ENCODE measurements at regions not wholly inside any gene's neighbourhood (a gene's known extent, or its start where the extent isn't known, plus 50 kb on each side); places are given as distances from the start of the nearest gene placed in this dataset.

DNA sequence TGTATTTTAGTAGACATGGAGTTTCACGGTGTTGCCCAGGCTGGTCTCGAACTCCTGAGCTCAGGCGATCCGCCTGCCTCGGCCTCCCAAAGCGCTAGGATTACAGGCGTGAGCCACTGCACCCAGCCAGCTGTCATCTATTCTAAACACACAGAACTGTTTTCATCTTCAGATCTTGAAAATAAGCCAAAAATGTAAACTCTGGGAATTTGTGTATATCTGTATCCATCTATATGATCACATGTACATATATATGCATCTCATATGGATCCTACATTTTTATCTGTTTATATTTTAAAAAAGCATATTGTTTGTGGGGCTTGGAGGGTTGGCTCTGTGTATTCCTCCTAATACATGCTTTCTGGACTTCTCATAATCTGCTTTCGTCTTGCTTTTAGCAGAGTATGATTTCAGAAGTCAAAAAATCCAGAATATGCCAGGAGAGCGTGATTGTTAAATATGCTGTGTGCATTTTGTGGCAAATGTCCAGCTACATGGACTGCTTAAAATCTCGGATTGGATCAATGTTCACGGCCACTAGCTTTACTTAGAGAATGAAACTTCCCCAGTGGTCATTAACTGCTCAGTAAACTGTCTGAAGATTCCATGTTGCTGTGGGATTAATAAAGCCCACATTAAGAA, 274.4 kb upstream of the IRX1 start:
- no peak for DNase-seq

DNA sequence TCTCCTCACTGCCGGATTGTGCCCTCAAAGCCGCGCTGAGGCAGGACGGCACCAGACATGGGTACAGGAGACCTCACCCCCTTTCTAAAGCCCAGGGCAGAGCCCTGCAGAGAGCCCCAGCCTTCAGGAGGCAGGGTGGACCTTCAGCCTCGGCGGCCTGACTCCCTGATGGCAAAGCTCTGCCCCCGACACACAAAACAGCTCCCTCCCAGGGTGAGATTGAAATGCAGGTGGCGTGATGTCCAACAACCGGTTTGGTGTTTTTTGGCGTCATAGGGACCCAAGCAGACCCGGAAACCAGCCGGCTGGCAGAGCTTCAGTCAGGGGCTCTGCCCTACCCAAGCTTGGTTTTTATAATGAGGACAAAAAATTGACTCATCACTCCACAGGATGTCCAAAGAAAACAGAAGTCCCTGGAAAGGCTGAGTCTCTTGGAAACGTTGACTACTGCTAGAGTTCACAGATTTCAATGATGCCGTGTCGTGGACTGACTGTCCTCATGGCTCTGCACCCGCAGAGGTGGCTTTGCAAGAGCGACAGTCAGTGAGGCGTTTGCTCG, 275.2 kb upstream of the IRX1 start:
- no peak for DNase-seq

DNA sequence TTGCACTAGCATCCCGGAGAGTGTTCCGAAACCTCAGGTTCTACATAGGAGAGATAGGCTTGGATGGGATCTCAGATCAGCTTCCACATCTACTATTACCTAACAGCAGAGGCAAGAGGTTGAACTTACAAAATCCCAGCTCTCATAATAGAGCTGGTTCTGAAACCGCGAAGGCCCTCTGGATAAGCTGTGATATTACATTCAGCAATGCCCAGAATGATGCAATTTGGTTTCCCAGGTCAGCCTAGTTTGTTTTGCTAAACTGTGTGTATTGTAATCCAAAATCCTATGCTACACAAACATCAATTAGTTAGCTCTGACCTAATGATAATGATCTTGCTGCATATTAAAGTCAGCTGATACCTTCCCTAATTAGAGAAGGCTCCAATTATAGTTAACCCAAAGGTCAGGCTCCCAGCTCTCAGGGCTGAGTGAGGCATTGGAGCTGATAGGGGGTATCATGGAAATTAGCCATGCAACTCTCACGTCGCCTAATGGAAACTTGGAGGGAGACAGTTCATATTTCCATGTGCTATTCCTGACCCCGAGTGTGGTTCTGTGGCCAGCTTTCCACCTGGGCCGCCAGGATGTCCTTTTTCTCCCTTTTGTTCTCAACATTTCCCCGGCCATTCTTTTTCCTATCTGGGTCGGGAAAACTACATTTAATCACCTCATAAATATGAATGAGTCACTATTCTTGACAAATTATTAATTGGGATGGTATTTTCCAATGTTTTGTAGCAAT, 278.4 kb upstream of the IRX1 start:
- DNase-seq, result no peak

DNA sequence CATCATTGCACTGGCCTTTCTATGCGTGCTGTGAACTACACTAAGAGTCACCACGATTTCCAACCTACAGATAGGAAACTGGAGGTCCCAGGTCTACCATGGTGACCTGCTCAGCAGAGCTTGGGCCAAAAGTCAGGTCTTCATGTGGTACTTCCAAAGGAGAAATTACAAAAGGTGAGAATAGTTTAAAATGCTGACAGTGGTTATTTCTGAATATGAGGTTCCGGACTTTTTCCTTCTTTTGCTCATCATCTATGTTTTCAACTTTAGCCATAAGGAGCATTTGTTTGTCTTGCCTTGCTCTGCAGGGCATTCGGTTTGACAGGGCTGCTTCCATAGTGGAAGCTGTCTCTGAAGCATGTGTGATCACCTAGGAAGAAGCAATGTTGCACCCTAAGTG, 282.1 kb upstream of the IRX1 start:
- no peak for DNase-seq

DNA sequence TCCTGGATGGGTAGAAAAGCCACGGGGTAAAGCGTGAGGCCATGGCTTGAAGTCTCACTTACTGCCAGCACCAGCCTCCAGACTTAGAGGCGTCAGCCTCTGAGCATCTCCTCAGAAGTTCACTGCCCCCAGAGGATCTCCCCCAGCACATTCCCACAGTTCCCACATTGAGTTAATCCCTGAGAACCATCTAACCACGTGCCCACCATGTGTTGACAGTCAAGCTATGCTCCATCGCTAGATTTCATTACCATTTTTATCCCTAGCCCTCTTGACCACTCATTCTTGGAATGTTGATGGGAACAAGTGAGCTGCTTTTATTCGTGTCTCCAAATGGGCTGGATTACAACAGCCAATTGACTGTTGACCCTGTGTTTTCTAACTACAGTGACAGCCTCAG, 283.3 kb upstream of the IRX1 start:
- DNase-seq, result no peak

DNA sequence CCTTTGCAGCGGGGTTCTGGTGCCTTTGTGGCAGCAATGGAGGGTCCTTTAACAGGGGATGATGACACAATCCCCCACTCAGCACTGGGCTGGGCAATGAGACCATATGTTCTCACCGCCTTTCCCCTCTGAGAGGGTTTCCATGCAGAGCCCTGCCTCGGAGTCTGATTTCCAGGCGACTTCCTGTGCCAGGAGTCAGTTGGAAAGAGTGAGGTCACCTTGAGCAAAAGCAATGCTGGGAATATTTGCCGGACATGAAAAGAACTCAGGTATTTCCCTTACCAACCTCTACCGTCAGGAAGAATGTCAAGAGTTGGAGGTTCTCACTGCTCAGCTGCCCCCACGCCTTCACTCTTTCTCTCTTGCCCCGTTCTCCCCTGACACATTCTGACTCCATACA, 284.2 kb upstream of the IRX1 start:
- DNase-seq, result no peak

DNA sequence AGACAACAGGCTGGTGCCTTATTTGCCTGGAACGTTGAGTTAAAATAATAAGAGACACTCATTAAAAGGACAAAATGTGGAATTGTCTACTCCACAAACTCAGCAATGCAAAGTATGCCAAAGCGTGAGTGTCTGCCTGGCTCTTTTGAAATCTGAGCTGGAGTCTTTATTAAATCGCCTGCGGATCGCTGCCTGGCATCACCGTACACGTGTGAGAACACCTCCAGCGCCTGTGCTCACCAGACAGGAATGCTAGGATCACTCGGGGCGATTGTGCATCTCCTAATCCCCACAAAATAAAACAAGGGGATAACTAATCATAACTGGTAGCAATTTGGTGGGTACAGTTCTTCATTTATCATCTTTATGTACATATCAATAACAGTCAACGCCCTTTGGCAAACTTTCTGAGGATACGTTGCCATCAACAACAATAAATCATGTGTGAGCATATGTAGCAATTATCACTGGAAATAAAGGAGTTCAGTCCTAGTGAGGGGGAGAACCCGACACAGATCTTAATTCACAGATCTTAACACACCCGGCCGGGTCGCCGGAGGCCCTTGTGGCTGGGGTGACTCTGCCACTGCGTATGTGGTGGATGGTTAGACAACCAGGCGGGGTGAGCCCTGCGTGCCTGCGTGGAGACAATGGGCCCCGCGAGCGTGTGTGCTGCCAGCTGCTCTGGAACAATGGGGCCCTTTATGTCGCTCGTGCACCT, 284.9 kb upstream of the IRX1 start:
- no peak for DNase-seq

DNA sequence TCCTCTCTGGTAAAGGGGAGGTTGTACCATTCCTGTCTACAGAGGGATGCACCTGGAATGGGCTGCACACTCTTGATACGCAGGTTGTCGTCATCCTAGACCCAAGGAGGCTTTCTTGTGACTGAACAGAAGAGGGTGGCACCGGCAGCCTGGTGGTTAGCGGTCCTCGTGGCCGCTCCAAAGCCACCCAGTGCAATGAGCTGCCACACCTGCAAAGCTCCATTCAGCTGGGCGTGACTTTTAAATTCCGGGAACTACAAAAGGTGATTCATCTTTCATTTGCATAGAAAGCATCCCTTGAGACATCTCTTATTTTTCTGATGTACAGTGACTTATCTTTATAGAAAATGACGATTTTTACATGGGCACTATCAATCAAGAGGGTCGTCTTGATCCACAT, 286.1 kb upstream of the IRX1 start:
- no peak for DNase-seq

DNA sequence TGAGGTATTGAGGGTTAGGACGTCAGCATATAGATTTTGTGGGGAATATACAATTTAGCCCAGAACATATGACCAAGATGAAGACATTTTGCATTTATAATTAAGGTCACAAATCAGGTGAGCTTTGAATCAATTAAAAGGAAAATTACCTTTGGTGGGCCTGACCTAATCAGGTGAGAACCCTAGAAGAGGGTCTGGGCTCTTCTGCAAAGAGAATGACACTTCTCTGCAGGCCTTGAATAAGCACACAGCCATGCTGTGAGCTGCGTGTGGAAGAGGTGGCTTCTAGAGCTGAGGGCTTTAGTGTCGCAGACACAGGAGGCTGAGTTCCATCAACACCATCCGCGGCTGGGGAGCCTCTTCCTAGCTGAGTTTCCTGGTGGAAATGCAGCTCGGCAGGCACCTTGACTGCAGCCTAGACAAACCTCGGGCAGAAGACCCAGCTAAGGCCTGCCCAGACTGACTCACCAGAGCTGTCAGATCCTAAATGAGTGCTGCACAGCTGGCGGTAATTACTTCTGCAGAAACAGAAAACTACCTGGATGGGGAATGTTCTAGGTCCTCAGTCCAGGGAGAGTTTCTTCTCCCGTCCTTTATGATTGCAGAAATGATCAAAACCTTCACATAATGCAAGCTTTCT, 287.5 kb upstream of the IRX1 start:
- no peak for DNase-seq

DNA sequence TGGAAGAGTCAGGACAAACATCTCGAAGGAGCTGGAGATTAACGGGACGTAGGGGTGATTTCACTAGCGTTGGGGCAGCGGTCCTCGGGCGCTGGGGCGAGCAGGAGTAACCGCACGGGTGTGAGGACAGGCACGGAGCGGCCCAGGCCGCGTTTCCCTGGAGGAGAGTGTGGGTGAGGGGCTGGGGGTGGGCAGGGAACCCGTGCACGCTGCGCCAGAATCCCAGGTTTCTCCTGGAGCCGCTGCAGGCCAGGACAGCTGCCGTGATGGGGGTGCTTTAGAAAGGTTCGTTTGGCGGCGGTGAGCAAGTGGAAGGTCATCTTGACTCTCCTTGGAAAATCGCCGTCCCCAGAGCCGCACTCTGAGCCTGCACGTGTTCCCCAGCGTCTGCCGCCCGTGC, 290.2 kb upstream of the IRX1 start:
- no peak for DNase-seq

DNA sequence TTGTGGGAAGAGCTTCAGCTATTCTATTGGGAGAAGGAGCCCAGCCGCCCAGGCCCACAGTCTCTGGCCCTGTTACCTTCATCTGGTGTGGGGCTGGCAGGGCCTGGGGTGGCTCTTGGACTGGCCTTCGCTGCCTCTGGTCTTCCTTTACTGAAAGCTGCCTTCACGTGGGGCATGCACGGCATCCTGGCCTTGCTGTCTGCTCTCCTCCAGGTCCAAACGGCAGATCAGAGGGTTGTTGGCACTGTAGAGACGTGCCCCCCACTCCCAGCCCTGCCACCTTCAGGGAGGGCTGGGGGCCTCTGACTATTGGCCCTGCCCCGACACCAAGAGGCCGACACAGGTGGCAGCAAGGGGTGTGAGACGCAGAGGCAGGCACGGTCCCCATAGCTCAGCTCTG, 291.3 kb upstream of the IRX1 start:
- no peak for DNase-seq

DNA sequence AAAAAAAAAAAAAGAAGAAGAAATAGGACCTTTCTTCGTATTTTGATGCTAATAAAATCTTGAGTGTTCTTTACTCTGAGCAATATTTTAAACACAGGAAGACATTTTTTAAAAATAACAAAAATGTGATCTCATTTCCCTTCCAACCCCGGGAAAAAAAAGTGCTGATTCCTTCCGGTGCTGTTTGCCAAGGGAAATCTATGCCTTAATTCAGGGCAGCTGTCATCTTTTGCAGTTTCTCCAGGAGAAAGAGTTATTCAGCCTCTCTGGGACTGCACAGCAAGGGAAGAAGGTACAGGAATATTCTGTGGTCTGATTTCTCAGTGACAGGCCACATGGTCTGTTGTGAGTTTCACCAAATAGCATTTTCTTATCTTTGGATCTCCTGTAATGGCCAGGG, 291.9 kb upstream of the IRX1 start:
- DNase-seq, result no peak

DNA sequence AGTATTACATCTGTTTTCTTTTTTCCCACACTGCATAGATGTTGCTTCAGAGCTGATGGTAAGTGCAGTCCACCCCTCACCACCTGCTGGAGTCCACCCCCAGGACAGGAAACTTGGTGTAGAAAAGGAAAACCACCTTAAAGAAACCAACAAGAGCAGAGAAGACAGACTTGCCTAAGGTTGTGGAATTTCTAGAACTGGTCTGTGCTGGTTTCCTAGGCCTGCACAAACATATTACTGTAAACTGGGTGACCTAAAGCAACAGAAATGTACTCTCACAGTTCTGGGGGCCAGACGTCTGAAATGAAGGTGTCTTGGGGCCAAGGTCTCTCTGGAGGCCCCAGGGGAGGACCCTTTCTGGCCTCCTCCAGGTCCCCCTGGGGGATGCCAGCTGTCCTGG, 293.4 kb upstream of the IRX1 start:
- no peak for DNase-seq

DNA sequence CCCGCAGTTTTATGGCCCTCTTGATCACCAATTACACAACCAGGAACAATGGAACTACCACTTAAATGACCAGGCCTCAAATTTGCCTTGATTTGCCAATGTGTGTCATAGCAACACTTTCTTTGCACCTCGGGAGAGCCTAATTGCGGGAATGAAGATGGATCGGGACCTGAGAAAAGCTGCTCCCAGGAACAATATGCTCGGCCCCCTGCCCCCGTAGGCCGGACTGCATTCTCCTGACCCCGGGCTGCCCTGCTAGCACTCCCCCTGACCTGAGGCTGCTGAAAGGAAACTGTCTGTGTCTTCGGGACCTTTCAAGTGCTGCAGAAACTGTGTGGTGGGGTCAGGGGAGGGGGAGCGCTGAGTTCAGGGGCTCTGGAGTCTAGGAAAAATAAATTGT, 294.3 kb upstream of the IRX1 start:
- DNase-seq, result no peak

DNA sequence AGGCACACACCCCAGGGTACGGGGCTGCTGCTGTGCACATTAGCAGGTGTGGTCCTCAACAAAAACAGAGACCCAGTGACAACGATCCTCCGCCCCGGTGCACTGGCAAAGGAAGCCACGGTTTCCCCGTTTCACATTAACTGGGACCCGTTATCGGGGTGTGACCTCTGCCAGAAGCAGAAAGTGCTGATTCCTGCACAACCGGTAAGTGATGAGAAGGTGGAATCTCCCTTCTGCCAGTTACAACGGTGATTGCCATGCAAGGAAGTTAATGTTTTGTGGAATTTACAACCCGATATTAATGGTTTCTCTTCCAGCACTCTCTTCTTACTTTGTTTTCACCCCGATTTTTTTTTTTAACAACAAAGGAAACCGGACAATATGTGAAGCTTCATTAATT, 294.9 kb upstream of the IRX1 start:
- no peak for DNase-seq

DNA sequence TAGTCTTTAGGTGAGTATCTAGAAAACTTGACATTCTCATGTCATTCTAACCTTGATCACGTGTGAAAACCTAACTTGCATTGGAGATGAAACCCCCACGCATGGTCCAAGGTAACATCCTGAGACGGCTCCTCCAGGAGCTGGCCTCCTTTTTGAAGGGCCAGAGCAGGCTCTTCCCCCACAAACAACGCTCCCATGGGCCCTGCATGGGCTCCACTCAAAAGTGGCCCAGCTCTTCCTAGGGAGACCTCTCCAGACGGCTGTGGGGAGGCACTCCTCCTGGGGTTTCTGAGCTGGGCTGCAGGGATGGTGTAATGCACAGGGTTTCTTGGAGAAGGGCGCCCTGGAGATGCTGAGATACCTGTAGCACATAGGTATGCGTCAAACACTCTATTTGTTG, 296.2 kb upstream of the IRX1 start:
- no peak for DNase-seq

DNA sequence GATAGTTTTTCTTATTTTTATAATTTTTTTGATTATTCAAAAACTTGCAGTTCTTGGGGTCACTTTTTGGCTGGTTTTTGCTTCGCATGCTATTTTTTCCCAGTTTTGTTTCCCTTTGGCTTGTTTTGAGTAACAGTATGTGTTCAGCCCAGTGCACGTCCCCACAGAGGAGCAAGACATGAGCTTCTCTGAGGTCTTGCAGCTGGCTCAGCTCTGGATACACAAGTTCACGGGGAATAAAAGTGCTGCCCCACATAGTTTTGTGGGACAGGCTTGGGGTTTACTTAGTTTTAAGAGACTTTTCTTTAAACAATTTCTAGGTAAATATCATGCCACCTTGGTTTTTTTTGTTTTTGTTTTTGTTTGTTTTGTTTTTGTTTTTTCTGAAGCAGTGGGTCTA, 297.8 kb upstream of the IRX1 start:
- DNase-seq, result no peak

DNA sequence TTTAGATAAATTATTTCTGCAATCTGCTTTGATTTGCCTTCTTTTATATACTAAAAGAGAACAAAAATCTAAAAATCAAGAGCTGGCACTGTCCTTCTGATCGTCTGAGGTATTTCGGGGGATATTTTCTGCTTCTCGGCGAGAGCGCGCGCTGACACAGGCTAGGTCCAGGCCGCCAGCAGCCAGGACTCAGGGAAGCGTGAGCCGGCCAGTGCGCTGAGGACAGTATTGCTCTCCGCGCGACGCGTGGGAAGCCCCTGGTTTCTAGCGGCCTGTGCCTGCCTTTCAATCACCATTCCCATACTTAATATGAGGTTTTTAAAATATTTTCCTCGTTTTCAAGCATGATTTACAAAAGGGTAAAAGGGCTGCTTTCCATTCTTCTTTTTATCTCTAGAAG, 307.3 kb upstream of the IRX1 start:
- no peak for DNase-seq

DNA sequence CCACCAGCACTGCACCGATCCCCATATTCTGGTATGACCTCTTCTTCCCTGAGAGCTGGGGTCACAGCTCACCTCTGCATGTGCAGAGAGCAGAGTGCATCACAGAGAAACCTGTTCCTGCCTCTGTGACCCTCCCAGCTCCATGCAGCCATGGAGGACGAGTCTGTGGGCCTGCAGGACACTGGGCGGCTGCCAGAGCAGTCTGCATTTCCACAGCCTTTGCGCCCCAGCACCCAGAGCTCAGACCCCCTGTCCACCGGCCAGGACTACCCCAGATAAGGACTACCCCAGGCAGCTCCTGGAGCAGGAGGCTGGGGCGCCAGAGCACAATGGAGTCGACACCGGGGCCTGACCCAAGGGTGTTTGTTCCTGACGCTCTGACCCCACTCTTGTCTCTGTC, 308.1 kb upstream of the IRX1 start:
- DNase-seq, result no peak

DNA sequence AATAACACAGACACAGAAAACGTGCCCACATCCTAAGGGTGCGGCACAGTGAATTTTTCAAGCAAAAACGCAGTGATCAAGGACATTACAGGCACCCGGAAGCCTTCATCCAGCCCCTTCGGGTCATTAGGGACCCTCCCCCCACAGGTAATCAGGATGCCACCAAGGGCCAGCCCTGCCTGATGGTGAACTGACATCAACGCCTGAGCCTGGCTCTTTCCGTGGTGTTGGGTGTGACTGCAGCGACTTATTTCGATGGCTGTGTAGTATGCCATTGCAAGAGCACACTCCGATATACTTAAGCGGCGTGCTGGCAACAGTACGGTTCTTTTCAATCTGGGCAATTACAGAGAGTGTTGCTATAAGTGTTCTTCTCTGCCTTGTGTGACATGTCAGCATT, 310.0 kb upstream of the IRX1 start:
- DNase-seq, result no peak

DNA sequence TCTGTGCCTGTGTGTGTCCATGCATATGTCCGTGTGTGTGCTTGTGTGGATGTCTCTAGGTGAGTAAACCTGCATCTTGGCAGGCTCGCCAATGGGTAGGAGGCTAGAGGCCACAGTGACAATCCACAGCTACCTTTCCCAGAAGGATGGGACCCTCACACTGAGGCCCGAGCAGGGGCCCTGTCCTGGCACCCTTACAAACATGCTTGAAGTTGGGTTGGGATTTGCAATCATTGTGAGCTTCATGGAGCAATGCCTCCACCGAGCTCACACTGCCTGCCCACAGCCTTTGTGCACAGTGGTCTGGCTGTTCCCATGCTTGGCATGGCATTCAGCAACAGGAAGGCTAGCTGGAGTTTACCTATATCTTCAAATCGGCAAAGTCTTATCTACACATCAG, 311.1 kb upstream of the IRX1 start:
- no peak for DNase-seq

DNA sequence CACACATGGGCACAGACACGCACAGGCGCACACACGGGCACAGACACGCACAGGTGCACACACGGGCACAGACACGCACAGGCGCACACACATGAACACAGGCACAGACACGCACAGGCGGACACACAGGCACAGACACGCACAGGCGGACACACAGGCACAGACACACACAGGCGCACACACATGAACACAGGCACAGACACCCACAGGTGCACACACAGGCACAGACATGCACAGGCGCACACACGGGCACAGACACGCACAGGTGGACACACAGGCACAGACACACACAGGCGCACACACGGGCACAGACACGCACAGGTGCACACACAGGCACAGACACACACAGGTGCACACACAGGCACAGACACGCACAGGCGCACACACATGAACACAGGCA, 312.8 kb upstream of the IRX1 start:
- no peak for DNase-seq

DNA sequence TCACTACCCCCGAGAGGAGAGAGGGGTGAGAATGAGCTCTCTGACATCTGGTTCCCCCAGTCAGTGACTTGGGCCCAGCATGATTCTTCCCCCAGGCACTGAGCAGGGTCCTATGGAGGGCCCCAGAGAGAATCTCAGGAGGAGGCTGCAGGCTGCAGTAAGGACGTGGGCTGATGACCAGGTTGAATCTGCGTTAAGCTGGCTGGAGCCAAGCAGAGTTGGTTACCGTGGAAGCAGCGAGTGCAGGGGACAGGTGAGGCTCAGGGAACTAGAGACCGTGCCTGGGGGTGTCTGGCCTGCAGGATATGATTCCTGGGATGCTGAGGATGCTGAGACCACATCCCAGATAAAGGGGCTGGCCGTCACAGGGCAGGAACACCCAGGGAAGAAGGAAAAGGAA, 314.3 kb upstream of the IRX1 start:
- no peak for DNase-seq
